ENCODE measurements at regions not wholly inside any gene's neighbourhood (a gene's known extent, or its start where the extent isn't known, plus 50 kb on each side); places are given as distances from the start of the nearest gene placed in this dataset.

GRCh38 chrX:107560041-107560440, 68.3 kb upstream of the PRPS1 start:
- H3K36me3 ChIP-seq (ENCODE audit: insufficient read depth, low read length), result peaks cover 25% of the 10 kb centered on the region; the same call in 1 of the 2 replicates
- H3K27ac ChIP-seq (ENCODE audit: low read depth, low read length, poor library complexity, severe bottlenecking), result no peak overlapping the region
- no peaks in the 10 kb centered on the region for H3K79me2 ChIP-seq (ENCODE audit: insufficient read depth, low read depth, low read length)
- no peak overlapping the region for H3K4me2 ChIP-seq (ENCODE audit: low read length)
- POLR2A ChIA-PET, result no interaction called here
- TF ChIP-seq EZH2phosphoT487 (IDR thresholded peaks at IDR 0.05; ENCODE audit: borderline replicate concordance, low read depth, low read length) (no peak), CTCF (conservative IDR thresholded peaks at IDR 0.05; ENCODE audit: low read length) (no peak)
- CTCF ChIA-PET (ENCODE audit: unreplicated experiment), result no interaction called here
- H3K9me3 ChIP-seq (ENCODE audit: low read length), result no peaks in the 10 kb centered on the region
- DNase-seq (ENCODE audit: low spot score), result no peak
- H4K20me1 ChIP-seq (ENCODE audit: insufficient read depth, low read length), result no peaks in the 10 kb centered on the region
- H3K9me2 ChIP-seq (ENCODE audit: insufficient read depth, low read length), result no peaks in the 10 kb centered on the region
- H2AFZ ChIP-seq (ENCODE audit: low read length), result no peak overlapping the region
- no peak overlapping the region for H3K4me3 ChIP-seq (ENCODE audit: low read depth, low read length, poor library complexity, severe bottlenecking)
- intact Hi-C loops (cut with micrococcal nuclease; ENCODE audit: unreplicated experiment), result no loop called here
- BruUV-seq (replicated peaks), result no TSS peak
- no peaks in the 10 kb centered on the region for H3K4me1 ChIP-seq (ENCODE audit: insufficient read depth, low read length, poor library complexity, severe bottlenecking)

GRCh38 chrX:107560980-107561379, 67.3 kb upstream of the PRPS1 start:
- no peaks in the 10 kb centered on the region for H3K9me3 ChIP-seq (ENCODE audit: low read length)
- POLR2A ChIA-PET, result no interaction called here
- no peaks in the 10 kb centered on the region for H3K4me1 ChIP-seq (ENCODE audit: insufficient read depth, low read length, poor library complexity, severe bottlenecking)
- DNase-seq (ENCODE audit: low spot score), result no peak
- H3K79me2 ChIP-seq (ENCODE audit: insufficient read depth, low read depth, low read length), result no peaks in the 10 kb centered on the region
- BruUV-seq (replicated peaks), result no TSS peak
- CTCF ChIA-PET (ENCODE audit: unreplicated experiment), result no interaction called here
- intact Hi-C loops (cut with micrococcal nuclease; ENCODE audit: unreplicated experiment), result no loop called here
- no peak for TF ChIP-seq CTCF (conservative IDR thresholded peaks at IDR 0.05; ENCODE audit: low read length)
- TF ChIP-seq EZH2phosphoT487 (IDR thresholded peaks at IDR 0.05; ENCODE audit: borderline replicate concordance, low read depth, low read length), result no peak
- no peak overlapping the region for H3K4me3 ChIP-seq (ENCODE audit: low read depth, low read length, poor library complexity, severe bottlenecking)
- H3K9me2 ChIP-seq (ENCODE audit: insufficient read depth, low read length), result no peaks in the 10 kb centered on the region
- H3K36me3 ChIP-seq (ENCODE audit: insufficient read depth, low read length), result peaks cover 16% of the 10 kb centered on the region; the same call in 1 of the 2 replicates
- no peaks in the 10 kb centered on the region for H4K20me1 ChIP-seq (ENCODE audit: insufficient read depth, low read length)
- no peak overlapping the region for H3K4me2 ChIP-seq (ENCODE audit: low read length)
- no peak overlapping the region for H3K27ac ChIP-seq (ENCODE audit: low read depth, low read length, poor library complexity, severe bottlenecking)
- no peak overlapping the region for H2AFZ ChIP-seq (ENCODE audit: low read length)

GRCh38 chrX:107561468-107562215, 66.7 kb upstream of the PRPS1 start:
- no peaks in the 10 kb centered on the region for H3K79me2 ChIP-seq (ENCODE audit: insufficient read depth, low read depth, low read length)
- peaks cover 9% of the 10 kb centered on the region; the same call in 1 of the 2 replicates for H3K36me3 ChIP-seq (ENCODE audit: insufficient read depth, low read length)
- no peaks in the 10 kb centered on the region for H3K9me3 ChIP-seq (ENCODE audit: low read length)
- ChIA-PET CTCF (ENCODE audit: unreplicated experiment) (no interaction called here), POLR2A (interaction anchor here (0.7 kb wide), 1 partner anchor 353 kb away, joined by 4 read pairs; no protein-coding TSS in a partner anchor)
- no peak overlapping the region for H3K27ac ChIP-seq (ENCODE audit: low read depth, low read length, poor library complexity, severe bottlenecking)
- no peaks in the 10 kb centered on the region for H3K9me2 ChIP-seq (ENCODE audit: insufficient read depth, low read length)
- H3K4me3 ChIP-seq (ENCODE audit: low read depth, low read length, poor library complexity, severe bottlenecking), result no peak overlapping the region
- DNase-seq (ENCODE audit: low spot score), result no peak
- H3K4me2 ChIP-seq (ENCODE audit: low read length), result no peak overlapping the region
- no peak for TF ChIP-seq EZH2phosphoT487 (IDR thresholded peaks at IDR 0.05; ENCODE audit: borderline replicate concordance, low read depth, low read length)
- TF ChIP-seq CTCF (conservative IDR thresholded peaks at IDR 0.05; ENCODE audit: low read length), result no peak
- no peaks in the 10 kb centered on the region for H3K4me1 ChIP-seq (ENCODE audit: insufficient read depth, low read length, poor library complexity, severe bottlenecking)
- no TSS peak for BruUV-seq (replicated peaks)
- H2AFZ ChIP-seq (ENCODE audit: low read length), result no peak overlapping the region
- intact Hi-C loops (cut with micrococcal nuclease; ENCODE audit: unreplicated experiment), result no loop called here
- H4K20me1 ChIP-seq (ENCODE audit: insufficient read depth, low read length), result no peaks in the 10 kb centered on the region
